ENCODE measurements at regions not wholly inside any gene's neighbourhood (a gene's known extent, or its start where the extent isn't known, plus 50 kb on each side); places are given as distances from the start of the nearest gene placed in this dataset.

DNA sequence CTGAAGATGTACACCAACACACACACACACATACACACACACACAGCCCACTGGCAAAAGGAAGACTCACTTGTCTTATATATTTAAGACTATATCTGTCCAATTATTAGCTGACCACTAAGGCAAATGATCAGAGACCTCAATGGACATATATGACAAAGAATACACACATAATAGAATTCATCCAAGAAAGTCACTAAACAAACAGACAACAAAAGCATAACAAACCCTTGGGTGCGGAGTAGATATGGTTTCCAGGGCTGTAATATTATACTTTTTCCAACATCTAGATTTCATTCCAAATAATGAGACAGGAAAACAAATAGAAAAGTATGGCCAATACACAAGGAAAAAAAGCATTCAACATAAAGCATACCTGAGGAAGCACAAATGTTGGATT lies 72.3 kb upstream of the PRICKLE2 start:
- TF ChIP-seq, protein P1, sequence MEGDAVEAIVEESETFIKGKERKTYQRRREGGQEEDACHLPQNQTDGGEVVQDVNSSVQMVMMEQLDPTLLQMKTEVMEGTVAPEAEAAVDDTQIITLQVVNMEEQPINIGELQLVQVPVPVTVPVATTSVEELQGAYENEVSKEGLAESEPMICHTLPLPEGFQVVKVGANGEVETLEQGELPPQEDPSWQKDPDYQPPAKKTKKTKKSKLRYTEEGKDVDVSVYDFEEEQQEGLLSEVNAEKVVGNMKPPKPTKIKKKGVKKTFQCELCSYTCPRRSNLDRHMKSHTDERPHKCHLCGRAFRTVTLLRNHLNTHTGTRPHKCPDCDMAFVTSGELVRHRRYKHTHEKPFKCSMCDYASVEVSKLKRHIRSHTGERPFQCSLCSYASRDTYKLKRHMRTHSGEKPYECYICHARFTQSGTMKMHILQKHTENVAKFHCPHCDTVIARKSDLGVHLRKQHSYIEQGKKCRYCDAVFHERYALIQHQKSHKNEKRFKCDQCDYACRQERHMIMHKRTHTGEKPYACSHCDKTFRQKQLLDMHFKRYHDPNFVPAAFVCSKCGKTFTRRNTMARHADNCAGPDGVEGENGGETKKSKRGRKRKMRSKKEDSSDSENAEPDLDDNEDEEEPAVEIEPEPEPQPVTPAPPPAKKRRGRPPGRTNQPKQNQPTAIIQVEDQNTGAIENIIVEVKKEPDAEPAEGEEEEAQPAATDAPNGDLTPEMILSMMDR (conservative IDR thresholded peaks at IDR 0.05 in 1 of 2, IDR thresholded peaks at IDR 0.05 in 1 of 2; ENCODE audit: low read depth in 1 of 2, low read length in 2 of 2), result no peak
- no peak for TF ChIP-seq EZH2 (IDR thresholded peaks at IDR 0.05; ENCODE audit: low read length, missing control alignments)
